Neural cell (in vitro differentiated cells): ENCODE measurements at regions not wholly inside any gene's neighbourhood (a gene's known extent, or its start where the extent isn't known, plus 50 kb on each side); places are given as distances from the start of the nearest gene placed in this dataset.

ENCODE experiments used
- CTCF ChIP-seq: fragments of 450-650 bp; IDR thresholded peaks from 2 replicates; pipeline ENCODE4 v1.5.1; 2014; ENCODE audit warnings: antibody characterized with exemption, mild to moderate bottlenecking, moderate library complexity; ENCODE audit not compliant: poor library complexity, severe bottlenecking
- EP300 ChIP-seq: fragments of 450-650 bp; conservative IDR thresholded peaks from 2 replicates; pipeline ENCODE4 v1.6.1; 2014; ENCODE audit warnings: antibody characterized with exemption, mild to moderate bottlenecking, moderate library complexity; ENCODE audit not compliant: poor library complexity, severe bottlenecking
- EZH2 ChIP-seq: fragments of 200-600, 300-800 bp; shearing (Covaris generic), sonication (generic); IDR thresholded peaks from 2 replicates; pipeline ENCODE4 v1.6.1; 2014; ENCODE audit warnings: antibody characterized with exemption, low read length, borderline replicate concordance, mild to moderate bottlenecking; ENCODE audit not compliant: insufficient read depth, poor library complexity, severe bottlenecking
- MXI1 ChIP-seq: fragments of 450-650 bp; conservative IDR thresholded peaks from 2 replicates; pipeline ENCODE4 v1.6.1; 2014; ENCODE audit warnings: antibody characterized with exemption, mild to moderate bottlenecking; ENCODE audit not compliant: poor library complexity, severe bottlenecking
- POLR2AphosphoS5 ChIP-seq: IDR thresholded peaks from 2 replicates; pipeline ENCODE4 v1.6.1; 2012
- RAD21 ChIP-seq: fragments of 450-650 bp; conservative IDR thresholded peaks from 2 replicates; pipeline ENCODE4 v1.6.1; 2014; ENCODE audit warnings: antibody characterized with exemption, mild to moderate bottlenecking, moderate library complexity
- SMC3 ChIP-seq: fragments of 450-650 bp; conservative IDR thresholded peaks from 2 replicates; pipeline ENCODE4 v1.6.1; 2014; ENCODE audit warnings: antibody characterized with exemption, mild to moderate bottlenecking, moderate library complexity; ENCODE audit not compliant: poor library complexity
- TAF1 ChIP-seq: IDR thresholded peaks from 2 replicates; pipeline ENCODE4 v1.6.1; 2012; ENCODE audit warnings: low read depth

GRCh38 chr1:193339401-193339800, 153.0 kb upstream of the B3GALT2 start:
- TF ChIP-seq POLR2AphosphoS5 (no peak), EZH2 (no peak), CTCF (no peak), RAD21 (no peak), SMC3 (no peak), MXI1 (no peak), TAF1 (no peak), EP300 (no peak)
